ENCODE measurements at regions not wholly inside any gene's neighbourhood (a gene's known extent, or its start where the extent isn't known, plus 50 kb on each side); places are given as distances from the start of the nearest gene placed in this dataset.

GRCh38 chr7:119916501-119916900 is 356.5 kb upstream of the KCND2 start:
- H3K9me3 ChIP-seq (replicated peaks; ENCODE audit: low read length): no peaks in the 10 kb centered on the region
- no peaks in the 10 kb centered on the region for H3K4me1 ChIP-seq (ENCODE audit: control insufficient read depth, insufficient read depth, low read length)
- H3K27me3 ChIP-seq (ENCODE audit: control insufficient read depth, insufficient read depth, low read length): no peaks in the 10 kb centered on the region
- no peaks in the 10 kb centered on the region for H3K36me3 ChIP-seq (ENCODE audit: insufficient read depth, low read length)
- H3K4me3 ChIP-seq (ENCODE audit: low read length): no peak overlapping the region
- no peak overlapping the region for H3K4me2 ChIP-seq (ENCODE audit: low read length)
- H3K9ac ChIP-seq (ENCODE audit: low read depth, low read length): no peak overlapping the region

GRCh38 chr7:119918185-119918584 is 354.8 kb upstream of the KCND2 start:
- Histone ChIP-seq H3K9me3 (replicated peaks; ENCODE audit: low read length) (no peaks in the 10 kb centered on the region), H3K9ac (ENCODE audit: low read depth, low read length) (no peak overlapping the region), H3K4me3 (ENCODE audit: low read length) (no peak overlapping the region), H3K27me3 (ENCODE audit: control insufficient read depth, insufficient read depth, low read length) (no peaks in the 10 kb centered on the region), H3K36me3 (ENCODE audit: insufficient read depth, low read length) (no peaks in the 10 kb centered on the region), H3K4me2 (ENCODE audit: low read length) (no peak overlapping the region), H3K4me1 (ENCODE audit: control insufficient read depth, insufficient read depth, low read length) (no peaks in the 10 kb centered on the region)

GRCh38 chr7:119919986-119920385 is 353.0 kb upstream of the KCND2 start:
- Histone ChIP-seq H3K4me1 (ENCODE audit: control insufficient read depth, insufficient read depth, low read length) (no peaks in the 10 kb centered on the region), H3K36me3 (ENCODE audit: insufficient read depth, low read length) (no peaks in the 10 kb centered on the region), H3K9ac (ENCODE audit: low read depth, low read length) (no peak overlapping the region), H3K9me3 (replicated peaks; ENCODE audit: low read length) (no peaks in the 10 kb centered on the region), H3K4me2 (ENCODE audit: low read length) (no peak overlapping the region), H3K4me3 (ENCODE audit: low read length) (no peak overlapping the region), H3K27me3 (ENCODE audit: control insufficient read depth, insufficient read depth, low read length) (no peaks in the 10 kb centered on the region)

- Histone ChIP-seq H3K9me3 (replicated peaks; ENCODE audit: low read length) (no peaks in the 10 kb centered on the region), H3K9ac (ENCODE audit: low read depth, low read length) (no peak overlapping the region), H3K36me3 (ENCODE audit: insufficient read depth, low read length) (no peaks in the 10 kb centered on the region), H3K27me3 (ENCODE audit: control insufficient read depth, insufficient read depth, low read length) (no peaks in the 10 kb centered on the region), H3K4me2 (ENCODE audit: low read length) (no peak overlapping the region), H3K4me1 (ENCODE audit: control insufficient read depth, insufficient read depth, low read length) (no peaks in the 10 kb centered on the region), H3K4me3 (ENCODE audit: low read length) (no peak overlapping the region)
Observed at GRCh38 chr7:119925581-119926289, 347.2 kb upstream of the KCND2 start.

- no peak overlapping the region for H3K9ac ChIP-seq (ENCODE audit: low read depth, low read length)
- H3K36me3 ChIP-seq (ENCODE audit: insufficient read depth, low read length): no peaks in the 10 kb centered on the region
- H3K4me3 ChIP-seq (ENCODE audit: low read length): no peak overlapping the region
- H3K4me1 ChIP-seq (ENCODE audit: control insufficient read depth, insufficient read depth, low read length): no peaks in the 10 kb centered on the region
- H3K9me3 ChIP-seq (replicated peaks; ENCODE audit: low read length): no peaks in the 10 kb centered on the region
- H3K27me3 ChIP-seq (ENCODE audit: control insufficient read depth, insufficient read depth, low read length): no peaks in the 10 kb centered on the region
- H3K4me2 ChIP-seq (ENCODE audit: low read length): no peak overlapping the region
Observed at GRCh38 chr7:119929891-119930290, 343.1 kb upstream of the KCND2 start.

- H3K4me1 ChIP-seq (ENCODE audit: control insufficient read depth, insufficient read depth, low read length): no peaks in the 10 kb centered on the region
- H3K9ac ChIP-seq (ENCODE audit: low read depth, low read length): no peak overlapping the region
- no peaks in the 10 kb centered on the region for H3K27me3 ChIP-seq (ENCODE audit: control insufficient read depth, insufficient read depth, low read length)
- H3K36me3 ChIP-seq (ENCODE audit: insufficient read depth, low read length): no peaks in the 10 kb centered on the region
- no peak overlapping the region for H3K4me2 ChIP-seq (ENCODE audit: low read length)
- no peaks in the 10 kb centered on the region for H3K9me3 ChIP-seq (replicated peaks; ENCODE audit: low read length)
- no peak overlapping the region for H3K4me3 ChIP-seq (ENCODE audit: low read length)
Observed at GRCh38 chr7:119931230-119931824, 341.6 kb upstream of the KCND2 start.

GRCh38 chr7:119935418-119936025 is 337.5 kb upstream of the KCND2 start:
- Histone ChIP-seq H3K27me3 (ENCODE audit: control insufficient read depth, insufficient read depth, low read length) (no peaks in the 10 kb centered on the region), H3K4me2 (ENCODE audit: low read length) (no peak overlapping the region), H3K4me3 (ENCODE audit: low read length) (no peak overlapping the region), H3K4me1 (ENCODE audit: control insufficient read depth, insufficient read depth, low read length) (no peaks in the 10 kb centered on the region), H3K36me3 (ENCODE audit: insufficient read depth, low read length) (no peaks in the 10 kb centered on the region), H3K9me3 (replicated peaks; ENCODE audit: low read length) (no peaks in the 10 kb centered on the region), H3K9ac (ENCODE audit: low read depth, low read length) (no peak overlapping the region)

- Histone ChIP-seq H3K9ac (ENCODE audit: low read depth, low read length) (no peak overlapping the region), H3K9me3 (replicated peaks; ENCODE audit: low read length) (no peaks in the 10 kb centered on the region), H3K4me3 (ENCODE audit: low read length) (no peak overlapping the region), H3K36me3 (ENCODE audit: insufficient read depth, low read length) (no peaks in the 10 kb centered on the region), H3K27me3 (ENCODE audit: control insufficient read depth, insufficient read depth, low read length) (no peaks in the 10 kb centered on the region), H3K4me1 (ENCODE audit: control insufficient read depth, insufficient read depth, low read length) (no peaks in the 10 kb centered on the region), H3K4me2 (ENCODE audit: low read length) (no peak overlapping the region)
Observed at GRCh38 chr7:119936836-119937235, 336.1 kb upstream of the KCND2 start.

GRCh38 chr7:119937745-119938144 is 335.2 kb upstream of the KCND2 start:
- Histone ChIP-seq H3K4me2 (ENCODE audit: low read length) (no peak overlapping the region), H3K36me3 (ENCODE audit: insufficient read depth, low read length) (no peaks in the 10 kb centered on the region), H3K4me3 (ENCODE audit: low read length) (no peak overlapping the region), H3K9ac (ENCODE audit: low read depth, low read length) (no peak overlapping the region), H3K27me3 (ENCODE audit: control insufficient read depth, insufficient read depth, low read length) (no peaks in the 10 kb centered on the region), H3K4me1 (ENCODE audit: control insufficient read depth, insufficient read depth, low read length) (no peaks in the 10 kb centered on the region), H3K9me3 (replicated peaks; ENCODE audit: low read length) (no peaks in the 10 kb centered on the region)

- no peaks in the 10 kb centered on the region for H3K4me1 ChIP-seq (ENCODE audit: control insufficient read depth, insufficient read depth, low read length)
- H3K9me3 ChIP-seq (replicated peaks; ENCODE audit: low read length): no peaks in the 10 kb centered on the region
- H3K4me2 ChIP-seq (ENCODE audit: low read length): no peak overlapping the region
- no peak overlapping the region for H3K9ac ChIP-seq (ENCODE audit: low read depth, low read length)
- no peaks in the 10 kb centered on the region for H3K36me3 ChIP-seq (ENCODE audit: insufficient read depth, low read length)
- no peak overlapping the region for H3K4me3 ChIP-seq (ENCODE audit: low read length)
- no peaks in the 10 kb centered on the region for H3K27me3 ChIP-seq (ENCODE audit: control insufficient read depth, insufficient read depth, low read length)
Observed at GRCh38 chr7:119943942-119944600, 328.9 kb upstream of the KCND2 start.

GRCh38 chr7:119944601-119944972 is 328.4 kb upstream of the KCND2 start:
- no peaks in the 10 kb centered on the region for H3K9me3 ChIP-seq (replicated peaks; ENCODE audit: low read length)
- H3K4me3 ChIP-seq (ENCODE audit: low read length): no peak overlapping the region
- no peaks in the 10 kb centered on the region for H3K27me3 ChIP-seq (ENCODE audit: control insufficient read depth, insufficient read depth, low read length)
- H3K4me1 ChIP-seq (ENCODE audit: control insufficient read depth, insufficient read depth, low read length): no peaks in the 10 kb centered on the region
- H3K9ac ChIP-seq (ENCODE audit: low read depth, low read length): no peak overlapping the region
- no peak overlapping the region for H3K4me2 ChIP-seq (ENCODE audit: low read length)
- no peaks in the 10 kb centered on the region for H3K36me3 ChIP-seq (ENCODE audit: insufficient read depth, low read length)
